Testis (tissue), 2 donors: ENCODE measurements at regions not wholly inside any gene's neighbourhood (a gene's known extent, or its start where the extent isn't known, plus 50 kb on each side); places are given as distances from the start of the nearest gene placed in this dataset.

Experiments used
- DNase-seq: peaks from one replicate; pipeline ENCODE4 v3.0.0-alpha.2; 2019
- H3K27ac ChIP-seq, 2 donors: fragments of 200-600 bp; sonication (generic); one replicate each; pipeline ENCODE4 v1.5.1; 2019
- H3K27me3 ChIP-seq: fragments of 200-600 bp; sonication (generic); one replicate; pipeline ENCODE4 v1.5.1; 2019
- H3K36me3 ChIP-seq: fragments of 200-600 bp; sonication (generic); one replicate; pipeline ENCODE4 v1.5.1; 2017; ENCODE audit warnings: low read depth; ENCODE audit errors: missing control alignments
- H3K4me1 ChIP-seq: fragments of 200-600 bp; sonication (generic); one replicate; pipeline ENCODE4 v1.5.1; 2019
- H3K4me3 ChIP-seq, 2 donors: fragments of 200-600 bp; sonication (generic); one replicate each; pipeline ENCODE4 v1.5.1; 2017 to 2019
- H3K9me3 ChIP-seq: fragments of 200-600 bp; sonication (generic); one replicate; pipeline ENCODE4 v1.5.1; 2017
- CTCF ChIP-seq, 3 experiments: fragments of 450-650 bp in 2 of 3; fragments of 200-600 bp in 1 of 3; sonication (generic) in 1 of 3; IDR thresholded peaks; one replicate each; pipeline ENCODE4 v1.5.1; 2016 to 2019; ENCODE audit warnings: antibody characterized with exemption in 3 of 3, mild to moderate bottlenecking in 2 of 3, moderate library complexity in 1 of 3
- POLR2A ChIP-seq: fragments of 450-650 bp; IDR thresholded peaks from one replicate; pipeline ENCODE4 v1.6.1; 2017; ENCODE audit warnings: antibody characterized with exemption, mild to moderate bottlenecking, moderate library complexity
- WGBS, 2 donors: methylation state at CpG; one replicate each; pipeline ENCODE4 v1.1.5; 2018; 5-methylcytosine and 5-hydroxymethylcytosine counted together
- intact Hi-C: fragments of 100-400 bp; cut with DNase I; formaldehyde crosslinking; loops from one replicate; pipeline ENCODE4 v1.15.1; 2023; ENCODE audit warnings: low total_unique reads

- H3K27me3 ChIP-seq: no peaks in the 10 kb centered on the region
- TF ChIP-seq CTCF (IDR thresholded peaks at IDR 0.05): no peak
- no peak for TF ChIP-seq POLR2A
- H3K9me3 ChIP-seq: no peaks in the 10 kb centered on the region
- H3K27ac ChIP-seq: peak overlapping the region in 1 of 2 donors; percentile 36
- no peak for DNase-seq
- no peaks in the 10 kb centered on the region for H3K36me3 ChIP-seq
- WGBS, 2 donors: 63 to 76% methylated on average over 11 to 12 of the region's 12 CpGs
- intact Hi-C loops: no loop called here
- peaks cover 3% of the 10 kb centered on the region for H3K4me1 ChIP-seq
- no peak overlapping the region for H3K4me3 ChIP-seq
Measured at GRCh38 chr6:6714118-6714897, 125.8 kb downstream of the LY86 start.

GRCh38 chr6:6714953-6715352 lies 126.4 kb downstream of the LY86 start:
- H3K9me3 ChIP-seq: no peaks in the 10 kb centered on the region
- TF ChIP-seq POLR2A (no peak), CTCF (IDR thresholded peaks at IDR 0.05) (no peak)
- no peaks in the 10 kb centered on the region for H3K27me3 ChIP-seq
- no peak overlapping the region for H3K27ac ChIP-seq
- DNase-seq: no peak
- intact Hi-C loops: no loop called here
- H3K4me3 ChIP-seq: no peak overlapping the region
- WGBS, 2 donors: 90 to 95% methylated on average over 5 to 7 of the region's 7 CpGs
- peaks cover 3% of the 10 kb centered on the region for H3K4me1 ChIP-seq
- no peaks in the 10 kb centered on the region for H3K36me3 ChIP-seq

- Histone ChIP-seq H3K4me3 (no peak overlapping the region), H3K27me3 (no peaks in the 10 kb centered on the region), H3K36me3 (no peaks in the 10 kb centered on the region), H3K27ac (no peak overlapping the region), H3K4me1 (peaks cover 3% of the 10 kb centered on the region), H3K9me3 (no peaks in the 10 kb centered on the region)
- DNase-seq: no peak
- TF ChIP-seq CTCF (IDR thresholded peaks at IDR 0.05) (no peak), POLR2A (no peak)
- 69 to 75% methylated on average over 3 of the region's 3 CpGs for WGBS, 2 donors
- intact Hi-C loops: no loop called here
Measured at GRCh38 chr6:6715465-6715864, 126.9 kb downstream of the LY86 start.

GRCh38 chr6:6716998-6717763 lies 128.7 kb downstream of the LY86 start:
- Histone ChIP-seq H3K4me3 (no peak overlapping the region), H3K9me3 (no peaks in the 10 kb centered on the region), H3K4me1 (peaks cover 3% of the 10 kb centered on the region), H3K36me3 (no peaks in the 10 kb centered on the region), H3K27ac (no peak overlapping the region), H3K27me3 (no peaks in the 10 kb centered on the region)
- TF ChIP-seq CTCF (IDR thresholded peaks at IDR 0.05) (no peak), POLR2A (no peak)
- no peak for DNase-seq
- 83 to 93% methylated on average over 7 of the region's 7 CpGs for WGBS, 2 donors
- intact Hi-C loops: no loop called here
